ENCODE measurements at regions not wholly inside any gene's neighbourhood (a gene's known extent, or its start where the extent isn't known, plus 50 kb on each side); places are given as distances from the start of the nearest gene placed in this dataset.

DNA sequence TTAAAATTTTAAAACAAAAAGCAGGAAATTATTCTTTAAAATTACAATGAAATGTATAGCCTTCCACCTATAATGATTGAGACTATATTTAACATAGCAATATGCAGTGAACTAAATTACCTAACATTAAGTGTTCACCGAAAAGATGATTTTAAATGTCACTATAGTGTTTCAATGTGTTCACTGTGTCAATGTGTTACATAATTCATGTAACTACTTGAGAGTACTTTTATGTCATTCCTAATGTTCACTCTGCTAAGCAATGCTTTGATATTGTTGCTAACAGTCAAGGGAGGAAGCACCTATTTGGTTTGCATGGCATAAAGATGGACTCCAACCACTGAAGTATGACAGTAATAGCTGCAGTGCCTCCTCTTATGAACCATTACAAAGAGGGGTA, 629.8 kb upstream of the C9orf72 start:
- 82 to 87% methylated on average over 1 of the region's 1 CpG for WGBS, 2 donors
- no peaks in the 10 kb centered on the region for H3K4me1 ChIP-seq
- DNase-seq, result no peak
- H3K36me3 ChIP-seq, result no peaks in the 10 kb centered on the region
- no peak overlapping the region for H3K27ac ChIP-seq
- intact Hi-C loops (cut with DNase I), result no loop called here
- no peak overlapping the region for H3K4me3 ChIP-seq
- H3K27me3 ChIP-seq, result no peaks in the 10 kb centered on the region
- no peaks in the 10 kb centered on the region for H3K9me3 ChIP-seq
- TF ChIP-seq, protein P1, sequence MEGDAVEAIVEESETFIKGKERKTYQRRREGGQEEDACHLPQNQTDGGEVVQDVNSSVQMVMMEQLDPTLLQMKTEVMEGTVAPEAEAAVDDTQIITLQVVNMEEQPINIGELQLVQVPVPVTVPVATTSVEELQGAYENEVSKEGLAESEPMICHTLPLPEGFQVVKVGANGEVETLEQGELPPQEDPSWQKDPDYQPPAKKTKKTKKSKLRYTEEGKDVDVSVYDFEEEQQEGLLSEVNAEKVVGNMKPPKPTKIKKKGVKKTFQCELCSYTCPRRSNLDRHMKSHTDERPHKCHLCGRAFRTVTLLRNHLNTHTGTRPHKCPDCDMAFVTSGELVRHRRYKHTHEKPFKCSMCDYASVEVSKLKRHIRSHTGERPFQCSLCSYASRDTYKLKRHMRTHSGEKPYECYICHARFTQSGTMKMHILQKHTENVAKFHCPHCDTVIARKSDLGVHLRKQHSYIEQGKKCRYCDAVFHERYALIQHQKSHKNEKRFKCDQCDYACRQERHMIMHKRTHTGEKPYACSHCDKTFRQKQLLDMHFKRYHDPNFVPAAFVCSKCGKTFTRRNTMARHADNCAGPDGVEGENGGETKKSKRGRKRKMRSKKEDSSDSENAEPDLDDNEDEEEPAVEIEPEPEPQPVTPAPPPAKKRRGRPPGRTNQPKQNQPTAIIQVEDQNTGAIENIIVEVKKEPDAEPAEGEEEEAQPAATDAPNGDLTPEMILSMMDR (IDR thresholded peaks at IDR 0.05), result no peak
- no peak for TF ChIP-seq POLR2A (IDR thresholded peaks at IDR 0.05)

DNA sequence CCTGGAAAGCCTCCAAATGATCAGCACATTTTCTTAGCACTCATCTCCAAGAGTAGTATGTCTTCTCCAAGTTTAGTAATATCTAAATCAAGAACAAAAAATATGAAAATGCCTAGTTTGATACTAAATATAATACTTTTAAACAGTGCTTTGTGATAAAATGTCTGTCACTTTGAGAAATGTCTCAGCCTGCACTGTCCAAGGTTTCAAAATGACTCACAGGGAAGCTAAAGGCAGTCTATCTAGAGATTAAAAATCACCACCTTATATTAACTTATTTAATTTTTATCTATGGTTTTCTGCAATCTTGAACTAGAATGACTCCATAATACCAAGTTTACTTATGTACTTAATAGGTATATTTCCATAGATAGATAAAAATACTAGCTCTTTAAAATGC, 633.0 kb upstream of the C9orf72 start:
- H3K9me3 ChIP-seq, result no peaks in the 10 kb centered on the region
- DNase-seq, result no peak
- TF ChIP-seq, protein P1 (IDR thresholded peaks at IDR 0.05), result no peak
- no peak for TF ChIP-seq POLR2A (IDR thresholded peaks at IDR 0.05)
- H3K36me3 ChIP-seq, result no peaks in the 10 kb centered on the region
- intact Hi-C loops (cut with DNase I), result no loop called here
- no peaks in the 10 kb centered on the region for H3K4me1 ChIP-seq
- H3K27me3 ChIP-seq, result no peaks in the 10 kb centered on the region
- H3K27ac ChIP-seq, result no peak overlapping the region
- no peak overlapping the region for H3K4me3 ChIP-seq

GRCh38 chr9:28207657-28208056, 634.4 kb upstream of the C9orf72 start:
- DNase-seq, result no peak
- Histone ChIP-seq H3K27ac (no peak overlapping the region), H3K4me3 (no peak overlapping the region), H3K27me3 (no peaks in the 10 kb centered on the region), H3K4me1 (peaks cover 0 to 1% (median 0%) of the 10 kb centered on the region in 3 donors), H3K36me3 (no peaks in the 10 kb centered on the region), H3K9me3 (no peaks in the 10 kb centered on the region)
- WGBS, 2 donors, result 21 to 50% methylated on average over 1 of the region's 1 CpG
- TF ChIP-seq POLR2A (IDR thresholded peaks at IDR 0.05), result no peak
- TF ChIP-seq, protein P1 (IDR thresholded peaks at IDR 0.05), result no peak
- intact Hi-C loops (cut with DNase I), result no loop called here

- DNase-seq, result no peak
- no peak for TF ChIP-seq POLR2A (IDR thresholded peaks at IDR 0.05)
- TF ChIP-seq, protein P1 (IDR thresholded peaks at IDR 0.05), result no peak
- H3K9me3 ChIP-seq, result no peaks in the 10 kb centered on the region
- no peak overlapping the region for H3K27ac ChIP-seq
- 87 to 97% methylated on average over 3 of the region's 3 CpGs for WGBS, 2 donors
- H3K27me3 ChIP-seq, result no peaks in the 10 kb centered on the region
- intact Hi-C loops (cut with DNase I), result no loop called here
- no peaks in the 10 kb centered on the region for H3K36me3 ChIP-seq
- H3K4me1 ChIP-seq, result peaks cover 0 to 6% (median 0%) of the 10 kb centered on the region in 3 donors
- no peak overlapping the region for H3K4me3 ChIP-seq
These were observed 635.8 kb upstream of the C9orf72 start for GRCh38 chr9:28209130-28209529.

DNA sequence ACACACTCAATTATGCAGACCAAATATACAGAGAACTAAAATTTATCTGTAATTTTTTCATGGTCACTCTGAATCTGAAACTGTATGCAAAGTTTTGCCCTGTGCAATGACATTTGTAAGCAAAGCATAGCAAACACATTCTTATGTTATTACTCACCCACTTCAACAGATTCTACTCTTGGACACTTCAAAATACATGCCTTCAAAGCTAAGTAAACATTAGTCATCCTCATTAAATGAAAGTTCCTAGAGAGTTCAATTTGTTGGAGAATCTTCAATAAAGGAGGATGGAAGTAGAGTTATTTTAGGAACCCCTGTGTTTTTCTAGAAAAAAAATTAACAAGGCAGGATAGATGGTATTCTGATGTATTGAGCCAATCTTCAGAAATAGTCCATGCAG, 639.7 kb upstream of the C9orf72 start:
- H3K4me1 ChIP-seq, result peaks cover 0 to 6% (median 0%) of the 10 kb centered on the region in 3 donors
- H3K9me3 ChIP-seq, result no peaks in the 10 kb centered on the region
- H3K36me3 ChIP-seq, result no peaks in the 10 kb centered on the region
- intact Hi-C loops (cut with DNase I), result no loop called here
- no peak overlapping the region for H3K27ac ChIP-seq
- no peak for DNase-seq
- H3K4me3 ChIP-seq, result no peak overlapping the region
- no peaks in the 10 kb centered on the region for H3K27me3 ChIP-seq
- TF ChIP-seq, protein P1 (IDR thresholded peaks at IDR 0.05), result no peak
- no peak for TF ChIP-seq POLR2A (IDR thresholded peaks at IDR 0.05)
